Erythroblast (primary cell): ENCODE measurements at regions not wholly inside any gene's neighbourhood (a gene's known extent, or its start where the extent isn't known, plus 50 kb on each side); places are given as distances from the start of the nearest gene placed in this dataset.

Experiments used
- GATA1 ChIP-seq: IDR thresholded peaks from 2 replicates; pipeline ENCODE4 v1.6.1; 2011; ENCODE audit warnings: low read depth, mild to moderate bottlenecking, control low read depth, low read length, moderate library complexity
- POLR2A ChIP-seq: IDR thresholded peaks from 2 replicates; pipeline ENCODE4 v1.6.1; 2011; ENCODE audit warnings: mild to moderate bottlenecking, low read length

DNA sequence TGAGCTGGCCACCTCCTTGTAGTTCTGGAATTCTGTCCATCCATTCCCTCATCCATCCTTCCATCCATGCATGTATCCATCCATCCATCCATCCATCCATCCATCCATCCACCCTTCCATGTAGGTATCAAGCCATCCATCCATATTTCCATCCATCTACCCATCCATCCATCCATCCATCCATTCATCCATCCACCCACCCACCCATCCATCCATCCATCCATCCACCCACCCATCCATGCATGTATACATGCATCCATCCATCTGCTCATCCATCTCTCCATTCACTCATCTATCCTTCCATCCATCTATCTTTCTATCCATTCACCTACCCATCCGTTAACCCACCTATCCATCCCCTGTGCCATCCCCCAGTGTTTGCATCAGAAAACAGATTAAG is 153.6 kb upstream of the STX18 start:
- TF ChIP-seq POLR2A: no peak
- TF ChIP-seq GATA1: no peak
